NT2/D1 (cell line): ENCODE measurements at regions not wholly inside any gene's neighbourhood (a gene's known extent, or its start where the extent isn't known, plus 50 kb on each side); places are given as distances from the start of the nearest gene placed in this dataset.

Experiments used
- SUZ12 ChIP-seq: IDR thresholded peaks from 2 replicates; pipeline ENCODE4 v1.6.1; 2011; ENCODE audit not compliant: insufficient read length, insufficient read depth; ENCODE audit errors: extremely low read depth
- YY1 ChIP-seq: IDR thresholded peaks from 2 replicates; pipeline ENCODE4 v1.6.1; 2011; ENCODE audit not compliant: insufficient read length, insufficient read depth
- ZNF274 ChIP-seq: IDR thresholded peaks from 2 replicates; pipeline ENCODE4 v1.6.1; 2011; ENCODE audit warnings: mild to moderate bottlenecking, low read depth, low read length

GRCh38 chr9:36749461-36749860 lies 176.8 kb downstream of the MELK start:
- TF ChIP-seq YY1 (no peak), SUZ12 (no peak), ZNF274 (no peak)
